ENCODE measurements at regions not wholly inside any gene's neighbourhood (a gene's known extent, or its start where the extent isn't known, plus 50 kb on each side); places are given as distances from the start of the nearest gene placed in this dataset.

DNA sequence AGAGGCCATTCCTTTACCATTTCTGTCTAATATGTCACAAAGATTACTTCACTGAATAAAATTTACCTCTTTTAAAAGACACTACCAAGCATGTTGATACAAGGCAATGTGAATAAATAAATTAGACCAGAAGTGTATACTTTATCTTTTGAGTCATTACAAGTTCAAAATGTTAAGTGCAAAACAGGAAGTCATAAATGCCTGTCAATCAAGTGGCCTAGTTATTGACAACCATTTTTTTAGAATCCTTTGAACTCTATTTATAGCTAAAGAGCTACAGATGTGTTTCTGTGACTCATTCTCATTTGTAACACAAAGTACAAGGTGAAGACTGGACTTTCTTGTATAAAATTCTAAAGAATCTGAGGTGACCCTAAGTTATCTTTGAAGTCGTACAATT, 602.7 kb upstream of the SEMA6A start:
- no peak for TF ChIP-seq POLR2AphosphoS5 (IDR thresholded peaks at IDR 0.05)
- TF ChIP-seq, protein P1, sequence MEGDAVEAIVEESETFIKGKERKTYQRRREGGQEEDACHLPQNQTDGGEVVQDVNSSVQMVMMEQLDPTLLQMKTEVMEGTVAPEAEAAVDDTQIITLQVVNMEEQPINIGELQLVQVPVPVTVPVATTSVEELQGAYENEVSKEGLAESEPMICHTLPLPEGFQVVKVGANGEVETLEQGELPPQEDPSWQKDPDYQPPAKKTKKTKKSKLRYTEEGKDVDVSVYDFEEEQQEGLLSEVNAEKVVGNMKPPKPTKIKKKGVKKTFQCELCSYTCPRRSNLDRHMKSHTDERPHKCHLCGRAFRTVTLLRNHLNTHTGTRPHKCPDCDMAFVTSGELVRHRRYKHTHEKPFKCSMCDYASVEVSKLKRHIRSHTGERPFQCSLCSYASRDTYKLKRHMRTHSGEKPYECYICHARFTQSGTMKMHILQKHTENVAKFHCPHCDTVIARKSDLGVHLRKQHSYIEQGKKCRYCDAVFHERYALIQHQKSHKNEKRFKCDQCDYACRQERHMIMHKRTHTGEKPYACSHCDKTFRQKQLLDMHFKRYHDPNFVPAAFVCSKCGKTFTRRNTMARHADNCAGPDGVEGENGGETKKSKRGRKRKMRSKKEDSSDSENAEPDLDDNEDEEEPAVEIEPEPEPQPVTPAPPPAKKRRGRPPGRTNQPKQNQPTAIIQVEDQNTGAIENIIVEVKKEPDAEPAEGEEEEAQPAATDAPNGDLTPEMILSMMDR (IDR thresholded peaks at IDR 0.05): no peak
